ENCODE measurements at regions not wholly inside any gene's neighbourhood (a gene's known extent, or its start where the extent isn't known, plus 50 kb on each side); places are given as distances from the start of the nearest gene placed in this dataset.

DNA sequence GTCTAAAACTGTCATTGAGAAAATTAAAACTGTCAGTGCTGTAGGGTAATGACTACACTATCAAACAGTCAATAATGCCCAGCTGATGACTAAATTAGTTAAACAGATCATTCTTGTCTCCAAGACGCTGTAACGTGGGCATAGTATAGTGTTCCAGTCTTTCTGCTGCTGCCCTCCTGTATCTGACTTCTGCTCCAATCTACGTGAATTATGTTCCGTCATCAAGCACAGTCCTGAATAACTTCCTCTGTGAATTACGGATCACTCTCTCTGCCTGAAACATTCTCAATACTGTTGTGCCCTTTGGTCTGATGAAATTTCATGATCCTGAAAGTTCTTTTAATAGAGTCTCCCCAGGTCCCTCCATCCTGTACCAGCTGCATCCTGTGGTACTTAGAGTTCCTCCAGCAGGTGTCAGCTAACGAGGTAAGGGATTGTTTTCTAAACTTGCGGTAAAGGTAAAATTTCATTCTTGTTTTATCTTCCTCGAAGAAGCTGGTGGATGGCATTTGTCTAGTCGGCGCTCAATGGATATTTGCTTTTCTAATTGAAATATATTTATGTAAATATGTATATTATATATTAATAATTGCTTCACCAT is 393.5 kb upstream of the ADARB2 start:
- no peak for DNase-seq

- DNase-seq = no peak
These were observed 391.7 kb upstream of the ADARB2 start for GRCh38 chr10:2128991-2129390.

DNA sequence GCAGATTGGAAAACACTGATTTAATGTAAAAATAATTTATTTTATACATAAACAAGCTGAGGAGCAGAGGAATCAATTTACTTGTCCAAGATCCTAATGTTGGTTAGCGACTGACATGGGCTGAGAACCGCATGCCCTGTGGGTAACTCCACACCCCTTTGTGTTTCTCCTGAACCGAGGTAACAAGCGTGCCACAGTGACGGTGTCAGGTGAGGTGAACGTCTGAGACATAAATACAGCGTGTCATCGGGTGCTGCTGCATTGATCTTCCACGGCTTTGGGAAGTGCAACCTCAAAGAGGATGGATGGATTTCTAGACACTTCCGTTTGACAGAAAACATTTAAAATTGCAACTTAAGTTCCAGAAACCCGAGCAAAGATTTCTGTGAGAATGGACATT is 386.8 kb upstream of the ADARB2 start:
- no peak for DNase-seq

DNA sequence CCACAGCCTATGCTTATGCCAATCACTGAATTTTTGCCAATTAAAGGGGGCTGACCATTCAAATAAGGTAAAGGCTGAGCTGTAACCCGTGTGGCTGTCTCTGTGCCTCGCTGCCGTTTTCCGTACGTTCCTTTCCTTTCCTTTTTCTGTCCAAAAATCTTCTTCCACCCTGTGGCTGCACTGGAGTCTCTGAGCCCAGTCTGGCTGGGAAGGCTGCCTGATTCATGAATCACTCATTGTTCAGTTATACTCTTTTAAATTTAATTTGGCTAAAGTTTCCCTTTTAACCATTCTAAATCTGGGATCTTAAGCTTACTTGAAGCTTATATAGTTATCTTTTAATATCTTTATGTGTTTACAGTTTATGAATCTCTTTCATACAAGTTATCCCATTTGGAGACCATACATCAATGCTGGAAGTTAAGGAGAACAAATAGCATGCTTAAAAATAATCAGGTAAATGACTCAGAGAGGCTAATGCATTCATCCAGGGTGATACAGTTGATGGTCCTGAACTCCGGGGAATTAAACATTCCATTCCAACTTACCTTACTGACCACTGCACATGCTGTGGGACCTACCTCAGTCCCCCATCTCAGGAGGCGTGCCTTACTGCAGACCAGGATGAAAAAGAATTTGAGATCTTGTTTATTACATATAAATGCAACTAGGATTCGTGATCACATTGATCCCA is 385.3 kb upstream of the ADARB2 start:
- no peak for DNase-seq

GRCh38 chr10:2121929-2122328 is 384.6 kb upstream of the ADARB2 start:
- DNase-seq = no peak

DNA sequence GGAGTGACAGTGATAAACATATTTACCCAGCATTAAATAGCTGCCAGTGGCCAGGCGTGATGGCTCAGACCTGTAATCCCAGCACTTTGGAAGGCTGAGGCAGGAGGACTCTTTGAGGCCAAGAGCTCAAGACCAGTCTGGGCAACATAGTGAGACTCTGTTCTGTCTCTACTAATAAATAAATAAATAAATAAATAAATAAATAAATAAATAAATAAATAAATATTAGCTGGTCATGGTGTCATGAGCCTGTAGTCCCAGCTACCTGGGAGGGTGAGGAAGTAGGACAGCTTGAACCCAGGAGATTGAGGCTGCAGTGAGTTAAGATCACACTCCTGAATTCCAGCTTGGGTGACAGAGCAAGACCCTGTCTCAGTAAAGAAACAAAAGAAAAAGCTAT is 384.0 kb upstream of the ADARB2 start:
- no peak for DNase-seq

GRCh38 chr10:2120746-2121145 is 383.4 kb upstream of the ADARB2 start:
- DNase-seq = no peak

GRCh38 chr10:2119316-2119715 is 382.0 kb upstream of the ADARB2 start:
- no peak for DNase-seq

- no peak for DNase-seq
These were observed 380.9 kb upstream of the ADARB2 start for GRCh38 chr10:2118201-2118600.

GRCh38 chr10:2117641-2118040 is 380.3 kb upstream of the ADARB2 start:
- no peak for DNase-seq

- no peak for DNase-seq
These were observed 374.6 kb upstream of the ADARB2 start for GRCh38 chr10:2111965-2112364.

GRCh38 chr10:2108496-2108895 is 371.2 kb upstream of the ADARB2 start:
- no peak for DNase-seq

GRCh38 chr10:2106641-2107040 is 369.3 kb upstream of the ADARB2 start:
- no peak for DNase-seq

GRCh38 chr10:2099321-2099720 is 362.0 kb upstream of the ADARB2 start:
- DNase-seq = no peak

GRCh38 chr10:2097937-2098336 is 360.6 kb upstream of the ADARB2 start:
- DNase-seq = no peak

- no peak for DNase-seq
These were observed 356.8 kb upstream of the ADARB2 start for GRCh38 chr10:2094171-2094570.

- DNase-seq = no peak
These were observed 346.3 kb upstream of the ADARB2 start for GRCh38 chr10:2083591-2083990.

GRCh38 chr10:2081501-2081900 is 344.2 kb upstream of the ADARB2 start:
- DNase-seq = no peak

- no peak for DNase-seq
These were observed 342.3 kb upstream of the ADARB2 start for GRCh38 chr10:2079603-2080078.

DNA sequence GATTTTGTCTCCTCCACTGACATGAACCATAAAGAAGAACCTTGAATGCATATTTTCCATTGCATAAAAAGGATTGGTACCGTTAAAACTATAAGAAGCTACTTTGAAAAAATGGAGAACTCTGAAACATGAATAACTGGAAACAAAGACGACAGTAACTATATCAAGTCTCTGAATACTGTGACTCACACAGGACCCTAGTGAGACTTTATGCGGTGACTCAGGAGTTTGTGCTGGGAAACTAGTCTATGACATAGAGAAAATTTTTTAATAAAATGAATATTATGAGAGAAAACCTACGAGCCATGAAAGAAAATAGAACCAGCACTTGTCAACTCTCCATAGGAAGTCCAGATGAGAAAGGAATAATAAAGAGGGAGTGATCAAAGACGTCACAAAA is 339.9 kb upstream of the ADARB2 start:
- no peak for DNase-seq

DNA sequence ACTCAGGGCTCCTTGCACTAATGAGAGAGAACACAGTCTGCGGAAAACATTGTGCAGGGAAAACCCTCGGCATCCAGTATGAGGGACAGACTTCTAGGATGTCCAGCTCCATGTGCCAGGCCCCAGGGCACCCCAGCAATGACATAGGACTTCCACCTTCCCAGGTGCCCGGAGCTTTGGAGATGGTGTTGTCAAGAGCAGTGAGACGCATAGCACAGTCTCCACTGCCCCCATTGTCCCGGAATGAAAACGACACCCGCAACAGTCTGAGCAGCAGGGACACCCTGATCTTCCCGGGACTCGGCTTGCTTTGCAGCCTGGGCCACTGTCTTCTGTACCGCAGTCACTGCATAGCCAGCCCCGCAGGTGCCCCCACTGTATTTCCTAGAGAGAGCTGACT is 339.2 kb upstream of the ADARB2 start:
- DNase-seq = no peak

- no peak for DNase-seq
These were observed 329.7 kb upstream of the ADARB2 start for GRCh38 chr10:2067015-2067414.

- DNase-seq = no peak
These were observed 317.4 kb upstream of the ADARB2 start for GRCh38 chr10:2054728-2055127.

GRCh38 chr10:2053805-2054204 is 316.5 kb upstream of the ADARB2 start:
- no peak for DNase-seq

- no peak for DNase-seq
These were observed 313.8 kb upstream of the ADARB2 start for GRCh38 chr10:2051108-2051507.

All from DMS 273 treated with DMSO at 0.1 percent for 48 hours (cell line).